Stimulated activated CD4-positive, alpha-beta T cell treated with anti-CD3 and anti-CD28 coated beads, TNF-alpha, amount 100 ng/mL, for 24 hours (primary cell): ENCODE measurements at regions not wholly inside any gene's neighbourhood (a gene's known extent, or its start where the extent isn't known, plus 50 kb on each side); places are given as distances from the start of the nearest gene placed in this dataset.
"Not testable (repeated sequence)": the region's sequence is repeated elsewhere in the genome, so short reads cannot be mapped to it uniquely, and the experiment has no call there.

ENCODE experiments used
- DNase-seq, 3 experiments: peaks; one replicate each; pipeline ENCODE4 v3.0.0-alpha.2; 2020; ENCODE audit warnings: low read depth in 3 of 3

- no peak for DNase-seq
These were observed 667.2 kb downstream of the TLE1 start for GRCh38 chr9:81022177-81022576.

GRCh38 chr9:81014945-81015344, 674.4 kb downstream of the TLE1 start:
- not testable (repeated sequence) for DNase-seq

DNA sequence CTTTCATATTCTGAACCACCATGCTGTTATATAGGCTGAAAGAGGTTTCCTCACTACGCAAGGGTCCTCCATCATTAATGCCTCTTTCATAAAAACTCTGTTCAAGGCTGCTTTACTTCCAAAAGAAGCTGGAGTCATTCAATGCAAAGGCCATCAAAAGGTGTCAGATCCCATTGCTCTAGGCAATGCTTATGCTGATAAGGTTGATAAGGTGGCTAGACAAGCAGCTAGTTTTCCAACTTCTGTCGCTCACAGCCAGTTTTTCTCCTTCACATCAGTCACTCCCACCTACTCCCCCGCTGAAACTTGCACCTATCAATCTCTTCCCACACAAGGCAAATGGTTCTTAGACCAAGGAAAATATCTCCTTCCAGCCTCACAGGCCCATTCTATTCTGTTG, 676.2 kb downstream of the TLE1 start:
- DNase-seq: not testable (repeated sequence)

DNA sequence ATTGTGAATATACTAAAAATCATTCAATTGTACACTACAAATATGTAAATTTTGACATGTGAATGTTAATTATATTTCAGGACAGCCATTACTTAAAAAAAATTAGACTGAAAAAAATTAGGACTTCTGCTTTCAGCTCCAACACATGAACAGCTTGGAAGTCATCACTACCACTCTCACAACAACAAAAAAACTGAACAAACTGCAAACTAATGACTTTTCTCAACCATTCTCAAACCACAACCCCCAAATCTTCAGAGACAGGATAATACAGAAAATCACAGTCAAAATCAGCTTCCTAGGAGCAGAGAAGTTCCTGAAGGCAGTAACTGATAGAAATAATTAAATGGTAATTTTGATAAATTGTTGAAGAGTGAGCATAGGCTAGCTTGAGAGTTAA, 686.4 kb downstream of the TLE1 start:
- no peak for DNase-seq

DNA sequence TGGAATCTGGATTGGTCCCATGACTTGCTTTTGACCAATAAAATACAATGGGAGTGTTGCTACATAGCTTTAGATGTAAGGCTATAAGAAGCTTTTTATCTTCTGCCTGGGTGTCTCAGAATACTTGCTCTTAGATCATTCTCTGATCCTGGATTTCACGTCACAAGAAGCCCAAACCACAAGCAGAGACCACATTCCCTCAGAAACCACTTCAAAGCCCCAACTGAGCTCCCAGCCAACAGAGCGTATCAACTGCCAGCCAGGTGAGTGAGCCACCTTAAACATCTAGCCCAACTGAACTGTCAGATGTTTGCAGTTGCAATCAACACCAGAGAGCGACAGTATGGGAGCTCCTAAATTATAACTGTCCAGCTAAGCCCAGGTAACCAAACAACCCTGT, 687.1 kb downstream of the TLE1 start:
- DNase-seq: no peak

DNA sequence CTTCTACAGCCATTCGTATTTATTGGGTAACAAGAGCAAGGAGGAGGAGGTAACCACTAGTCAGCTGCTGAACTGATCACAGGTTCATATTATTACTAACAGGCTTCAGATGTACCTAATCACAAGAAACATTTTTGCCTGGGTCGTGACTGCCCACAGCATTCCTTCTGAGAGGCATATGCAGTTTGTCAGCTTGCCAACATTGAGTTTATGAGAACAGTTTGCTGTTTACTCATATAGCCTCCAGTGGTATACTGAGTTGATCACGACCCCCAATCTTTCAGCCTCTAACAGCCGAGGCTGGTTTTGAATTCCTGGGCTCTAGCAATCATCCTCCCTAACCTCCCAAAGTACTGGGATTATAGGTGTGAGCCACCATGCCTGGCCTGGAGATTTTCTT, 693.6 kb downstream of the TLE1 start:
- DNase-seq: no peak

DNA sequence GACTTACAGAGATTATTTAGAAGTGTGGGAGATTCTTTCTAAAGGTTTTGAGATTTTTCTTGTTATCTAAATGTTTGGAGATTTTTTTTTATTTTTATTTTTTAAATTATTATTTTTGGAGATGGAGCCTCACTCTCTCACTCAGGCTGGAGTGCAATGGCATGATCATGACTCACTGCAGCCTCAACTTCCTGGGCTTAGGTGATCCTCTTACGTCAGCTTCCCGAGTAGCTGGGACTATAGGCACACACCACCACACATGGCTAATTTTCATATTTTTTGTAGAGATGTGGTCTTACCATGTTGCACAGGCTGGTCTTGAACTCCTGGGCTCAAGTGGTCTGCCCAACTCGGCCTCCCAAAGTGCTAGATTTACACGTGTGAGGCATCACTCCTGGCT, 694.5 kb downstream of the TLE1 start:
- no peak for DNase-seq

GRCh38 chr9:80985595-80985994, 703.8 kb downstream of the TLE1 start:
- not testable (repeated sequence) for DNase-seq

GRCh38 chr9:80976403-80976802, 712.9 kb downstream of the TLE1 start:
- DNase-seq: no peak

GRCh38 chr9:80970377-80970776, 719.0 kb downstream of the TLE1 start:
- DNase-seq: not testable (repeated sequence)

DNA sequence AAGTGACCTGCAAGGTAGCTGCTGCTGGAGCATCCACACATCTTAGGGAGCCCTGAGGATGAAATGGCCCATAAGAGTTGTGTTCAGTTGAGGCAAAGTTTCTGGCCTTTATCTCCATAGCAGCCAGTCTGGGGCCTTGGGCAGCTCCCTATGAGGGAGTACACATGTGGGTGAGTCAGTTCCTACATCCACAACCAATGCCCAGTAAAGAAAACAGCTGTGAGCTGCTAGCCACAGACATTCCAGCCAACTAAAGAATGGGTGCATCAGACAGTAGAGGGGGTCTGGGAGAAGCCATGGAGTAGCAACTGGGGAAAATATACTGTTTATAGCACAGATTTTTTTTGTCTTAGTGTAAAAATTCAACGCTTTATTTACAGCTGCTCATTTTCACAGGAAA, 720.7 kb downstream of the TLE1 start:
- DNase-seq: no peak

DNA sequence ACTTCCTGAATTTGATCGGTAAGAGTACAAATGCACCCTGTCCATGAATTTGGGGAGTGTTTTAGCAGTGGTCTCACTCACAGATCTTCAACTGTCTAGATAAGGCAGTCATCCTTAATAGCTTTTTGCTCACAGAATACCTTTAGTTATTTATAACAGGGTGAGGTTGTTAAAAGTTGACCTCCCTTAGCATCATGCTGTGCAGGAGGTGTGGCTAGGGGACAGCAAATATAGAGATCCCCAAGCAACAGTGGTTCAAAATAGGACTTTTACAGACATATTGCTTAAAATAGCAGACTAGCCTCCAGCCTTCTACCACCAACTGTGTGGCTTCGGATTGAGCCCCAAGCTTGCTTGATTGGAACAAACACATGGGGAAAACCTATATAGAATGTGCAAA, 724.4 kb downstream of the TLE1 start:
- no peak for DNase-seq

- no peak for DNase-seq
These were observed 725.0 kb downstream of the TLE1 start for GRCh38 chr9:80964374-80964773.

GRCh38 chr9:80957801-80958200, 731.5 kb downstream of the TLE1 start:
- DNase-seq: no peak

DNA sequence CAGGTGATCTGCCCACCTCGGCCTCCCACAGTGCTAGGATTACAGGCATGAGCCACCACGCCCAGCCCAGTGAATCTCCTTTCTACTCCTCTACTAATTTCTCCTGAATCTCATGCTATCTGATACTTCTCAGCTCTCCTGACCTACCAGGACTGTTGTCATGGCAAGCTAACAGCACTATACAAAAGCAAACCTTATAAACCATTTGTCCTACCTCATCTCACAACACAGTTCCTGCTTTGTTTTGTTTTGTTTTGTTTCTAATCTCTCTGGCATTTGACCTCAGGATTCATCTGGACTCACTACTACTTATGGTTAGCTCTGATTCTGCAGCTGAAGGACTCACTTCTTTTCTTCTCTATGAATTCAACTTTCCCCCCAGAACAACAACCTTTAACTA, 734.8 kb downstream of the TLE1 start:
- DNase-seq: no peak

GRCh38 chr9:80952363-80952922, 736.9 kb downstream of the TLE1 start:
- no peak for DNase-seq

DNA sequence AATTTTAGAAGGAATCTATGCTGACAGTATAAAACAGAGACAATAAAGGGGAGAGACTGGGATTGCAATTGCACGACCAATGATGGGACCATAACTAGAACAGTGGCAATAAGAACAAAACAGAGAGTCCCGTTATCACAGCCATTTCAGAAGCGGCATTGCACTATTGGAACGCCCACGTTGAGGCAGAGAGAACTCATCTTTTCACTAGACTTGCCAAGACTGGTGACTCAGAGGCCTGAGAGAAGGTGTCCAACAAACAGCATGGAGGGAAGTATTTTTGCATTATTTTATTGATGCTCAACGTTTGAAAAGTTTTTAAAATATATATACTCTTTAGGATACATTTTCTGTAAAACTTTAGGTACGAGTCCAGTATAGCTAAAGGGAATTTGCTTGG, 737.7 kb downstream of the TLE1 start:
- DNase-seq: no peak

GRCh38 chr9:80948876-80949275, 740.5 kb downstream of the TLE1 start:
- no peak for DNase-seq

- DNase-seq: no peak
These were observed 741.3 kb downstream of the TLE1 start for GRCh38 chr9:80948066-80948465.

DNA sequence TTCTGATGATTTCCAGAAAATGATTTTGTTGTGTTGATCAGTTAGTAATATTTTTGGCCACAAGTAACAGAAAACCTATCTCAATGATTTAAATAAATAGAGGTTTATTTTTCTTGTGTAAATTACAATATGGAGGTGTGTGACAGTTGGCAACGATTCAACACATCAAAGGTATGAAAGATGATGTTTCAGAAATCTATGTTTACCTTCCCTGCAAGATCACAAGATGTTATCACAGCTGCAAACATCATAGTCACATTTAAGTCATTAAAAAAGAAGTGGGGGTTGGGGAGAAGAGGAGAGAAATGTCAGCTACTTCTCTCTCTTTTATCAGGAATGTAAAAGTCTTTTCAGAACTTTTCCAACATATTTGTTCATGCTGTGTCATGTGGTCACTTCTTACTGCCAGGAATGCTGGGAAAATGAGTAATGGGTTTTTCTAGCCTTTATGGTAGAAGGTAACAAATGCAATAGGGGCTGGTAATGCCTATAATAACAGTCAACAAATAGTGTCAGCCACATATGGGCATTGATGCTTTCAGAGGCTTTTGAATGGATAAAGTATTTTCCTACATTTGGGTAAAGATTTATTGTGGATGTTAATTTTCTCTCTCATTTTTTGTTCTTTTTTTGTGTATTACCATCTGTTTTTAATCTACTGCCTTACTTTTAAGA, 742.7 kb downstream of the TLE1 start:
- DNase-seq: no peak

DNA sequence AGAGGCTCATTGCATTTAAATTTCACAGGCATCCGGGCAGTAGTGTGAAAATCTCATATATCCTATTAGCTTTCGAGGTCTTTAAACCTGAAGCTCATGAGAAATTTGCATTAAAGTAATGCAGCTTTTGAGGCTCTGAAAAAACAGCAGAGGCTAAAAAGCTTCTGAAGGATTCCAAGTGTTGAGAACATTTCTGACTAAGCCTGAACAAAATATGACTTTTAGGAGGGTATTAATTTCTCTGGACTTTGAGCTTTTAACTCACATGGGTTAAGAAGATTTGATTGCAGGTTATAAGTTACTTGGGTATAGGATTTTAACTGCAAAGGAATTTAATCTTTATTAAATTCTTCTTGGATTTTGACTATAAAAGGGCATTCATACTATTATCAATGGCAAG, 743.9 kb downstream of the TLE1 start:
- no peak for DNase-seq

- no peak for DNase-seq
These were observed 751.7 kb downstream of the TLE1 start for GRCh38 chr9:80937645-80938044.

GRCh38 chr9:80934095-80934494, 755.3 kb downstream of the TLE1 start:
- DNase-seq: no peak
